ENCODE measurements at regions not wholly inside any gene's neighbourhood (a gene's known extent, or its start where the extent isn't known, plus 50 kb on each side); places are given as distances from the start of the nearest gene placed in this dataset.
"Not testable (repeated sequence)": the region's sequence is repeated elsewhere in the genome, so short reads cannot be mapped to it uniquely, and the experiment has no call there.

- TF ChIP-seq REST (IDR thresholded peaks at IDR 0.05): no peak
- no peak for TF ChIP-seq E2F6 (IDR thresholded peaks at IDR 0.05; ENCODE audit: borderline replicate concordance, low read depth)
- TF ChIP-seq BCL3 (IDR thresholded peaks at IDR 0.05): no peak
Measured at GRCh38 chr6:67952948-67953347, 682.1 kb upstream of the ADGRB3 start (continued).

- no peak overlapping the region for H3K27ac ChIP-seq
- ChIA-PET POLR2A (no interaction called here), CTCF (no interaction called here)
- H3K4me2 ChIP-seq: no peak overlapping the region
- TF ChIP-seq KDM5A (IDR thresholded peaks at IDR 0.05) (no peak), MAZ (IDR thresholded peaks at IDR 0.05; ENCODE audit: borderline replicate concordance, low read depth, low read length) (no peak), ZSCAN20 (CRISPR knock-in tag; IDR thresholded peaks at IDR 0.05) (no peak), BHLHE40 (IDR thresholded peaks at IDR 0.05; ENCODE audit: low read depth, low read length) (no peak), TFCP2L1 (CRISPR knock-in tag; IDR thresholded peaks at IDR 0.05) (no peak), PBX3 (IDR thresholded peaks at IDR 0.05) (no peak), GATA3 (IDR thresholded peaks at IDR 0.05; ENCODE audit: borderline replicate concordance) (no peak), SREBF2 (IDR thresholded peaks at IDR 0.05) (no peak), HOXB5 (CRISPR knock-in tag; IDR thresholded peaks at IDR 0.05) (no peak), EP300 (IDR thresholded peaks at IDR 0.05) (no peak)
- TF ChIP-seq, protein P1, sequence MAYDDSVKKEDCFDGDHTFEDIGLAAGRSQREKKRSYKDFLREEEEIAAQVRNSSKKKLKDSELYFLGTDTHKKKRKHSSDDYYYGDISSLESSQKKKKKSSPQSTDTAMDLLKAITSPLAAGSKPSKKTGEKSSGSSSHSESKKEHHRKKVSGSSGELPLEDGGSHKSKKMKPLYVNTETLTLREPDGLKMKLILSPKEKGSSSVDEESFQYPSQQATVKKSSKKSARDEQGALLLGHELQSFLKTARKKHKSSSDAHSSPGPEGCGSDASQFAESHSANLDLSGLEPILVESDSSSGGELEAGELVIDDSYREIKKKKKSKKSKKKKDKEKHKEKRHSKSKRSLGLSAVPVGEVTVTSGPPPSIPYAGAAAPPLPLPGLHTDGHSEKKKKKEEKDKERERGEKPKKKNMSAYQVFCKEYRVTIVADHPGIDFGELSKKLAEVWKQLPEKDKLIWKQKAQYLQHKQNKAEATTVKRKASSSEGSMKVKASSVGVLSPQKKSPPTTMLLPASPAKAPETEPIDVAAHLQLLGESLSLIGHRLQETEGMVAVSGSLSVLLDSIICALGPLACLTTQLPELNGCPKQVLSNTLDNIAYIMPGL (CRISPR knock-in tag; IDR thresholded peaks at IDR 0.05; ENCODE audit: borderline replicate concordance): no peak
- TF ChIP-seq, protein P2, sequence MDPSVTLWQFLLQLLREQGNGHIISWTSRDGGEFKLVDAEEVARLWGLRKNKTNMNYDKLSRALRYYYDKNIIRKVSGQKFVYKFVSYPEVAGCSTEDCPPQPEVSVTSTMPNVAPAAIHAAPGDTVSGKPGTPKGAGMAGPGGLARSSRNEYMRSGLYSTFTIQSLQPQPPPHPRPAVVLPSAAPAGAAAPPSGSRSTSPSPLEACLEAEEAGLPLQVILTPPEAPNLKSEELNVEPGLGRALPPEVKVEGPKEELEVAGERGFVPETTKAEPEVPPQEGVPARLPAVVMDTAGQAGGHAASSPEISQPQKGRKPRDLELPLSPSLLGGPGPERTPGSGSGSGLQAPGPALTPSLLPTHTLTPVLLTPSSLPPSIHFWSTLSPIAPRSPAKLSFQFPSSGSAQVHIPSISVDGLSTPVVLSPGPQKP (IDR thresholded peaks at IDR 0.05; ENCODE audit: low read depth, low read length): no peak
- 53% methylated on average over 1 of the region's 1 CpG for WGBS (ENCODE audit: missing lambda C conversion rate)
- no peaks in the 10 kb centered on the region for H3K4me1 ChIP-seq
- ATAC-seq (no peak), DNase-seq (ENCODE audit: low read depth in 1 of 2, low spot score in 1 of 2) (no peak), FAIRE-seq (no peak)
- no peaks in the 10 kb centered on the region for H3K9me3 ChIP-seq
- no peak overlapping the region for H3K4me3 ChIP-seq
Measured at GRCh38 chr6:67952121-67952520, 683.0 kb upstream of the ADGRB3 start.

DNA sequence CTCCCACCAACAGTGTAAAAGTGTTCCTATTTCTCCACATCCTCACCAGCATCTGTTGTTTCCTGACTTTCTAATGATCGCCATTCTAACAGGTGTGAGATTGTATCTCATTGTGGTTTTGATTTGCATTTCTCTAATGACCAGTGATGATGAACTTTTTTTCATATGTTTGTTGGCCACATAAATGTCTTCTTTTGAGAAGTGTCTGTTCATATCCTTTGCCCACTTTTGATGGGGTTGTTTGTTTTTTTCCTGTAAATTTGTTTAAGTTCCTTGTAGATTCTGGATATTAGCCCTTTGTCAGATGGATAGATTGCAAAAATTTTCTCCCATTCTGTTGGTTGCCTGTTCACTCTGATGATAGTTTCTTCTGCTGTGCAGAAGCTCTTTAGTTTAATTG lies 687.3 kb upstream of the ADGRB3 start:
- H3K27ac ChIP-seq; POLR2A ChIA-PET; H3K4me3 ChIP-seq; H3K4me2 ChIP-seq; H3K9me3 ChIP-seq; CTCF ChIA-PET; H3K4me1 ChIP-seq; DNase-seq (ENCODE audit: low read depth in 1 of 2, low spot score in 1 of 2); FAIRE-seq; ATAC-seq: not testable (repeated sequence)
- WGBS (ENCODE audit: missing lambda C conversion rate): 40% methylated on average over 1 of the region's 1 CpG

Data from A549 (cell line).